ENCODE measurements at regions not wholly inside any gene's neighbourhood (a gene's known extent, or its start where the extent isn't known, plus 50 kb on each side); places are given as distances from the start of the nearest gene placed in this dataset.

DNA sequence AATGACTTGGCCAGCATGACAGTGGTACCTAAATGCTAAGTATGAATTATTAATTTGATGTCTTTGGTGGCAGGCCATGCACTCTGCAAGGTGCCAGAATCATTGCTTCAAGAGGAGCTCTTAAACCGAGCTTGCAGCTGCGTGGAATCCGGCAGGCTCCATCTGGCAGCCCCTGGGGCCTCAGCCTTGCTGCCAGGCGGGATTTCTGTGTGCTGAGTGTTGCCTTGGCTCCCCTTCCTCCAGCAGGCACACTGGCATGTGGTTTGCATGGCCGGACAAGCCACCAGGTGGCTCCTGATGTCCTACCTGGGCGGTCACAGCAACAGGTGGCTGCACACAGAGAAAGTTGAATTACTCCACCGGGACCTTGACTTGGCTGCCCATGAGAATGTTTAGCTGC, 155.4 kb downstream of the URB2 start:
- TF ChIP-seq CTCF (conservative IDR thresholded peaks at IDR 0.05 in 1 of 2, IDR thresholded peaks at IDR 0.05 in 1 of 2; ENCODE audit: extremely low read depth in 1 of 2, insufficient read depth in 1 of 2, low read depth in 1 of 2, low read length in 2 of 2) (peak in 1 of 2 donors; percentile 53), EZH2 (IDR thresholded peaks at IDR 0.05; ENCODE audit: borderline replicate concordance, low read length) (no peak)
